D721Med (cell line): ENCODE measurements at regions not wholly inside any gene's neighbourhood (a gene's known extent, or its start where the extent isn't known, plus 50 kb on each side); places are given as distances from the start of the nearest gene placed in this dataset.

ENCODE experiments used
- DNase-seq: peaks from one replicate; pipeline ENCODE4 v3.0.0; 2011; ENCODE audit warnings: low spot score; ENCODE audit not compliant: insufficient read length
- FAIRE-seq: peaks from 2 replicates; lab custom pipeline; 2011; peaks lifted over from hg19 to GRCh38; lab: Jason Lieb, UNC
- CTCF ChIP-seq: IDR thresholded peaks from 2 replicates; pipeline ENCODE4 v1.5.1; 2012; ENCODE audit warnings: mild to moderate bottlenecking, control low read depth; ENCODE audit not compliant: insufficient read depth; ENCODE audit errors: missing control alignments

GRCh38 chr4:3349116-3349515 lies 56.3 kb downstream of the RGS12 start:
- FAIRE-seq = no peak
- DNase-seq = no peak
- TF ChIP-seq CTCF = no peak

GRCh38 chr4:3351997-3352396 lies 59.2 kb downstream of the RGS12 start:
- TF ChIP-seq CTCF = no peak
- DNase-seq = no peak
- FAIRE-seq = no peak

- TF ChIP-seq CTCF = no peak
- no peak for DNase-seq
- FAIRE-seq = no peak
Measured at GRCh38 chr4:3352505-3352904, 59.7 kb downstream of the RGS12 start.

GRCh38 chr4:3352941-3353594 lies 60.2 kb downstream of the RGS12 start:
- no peak for TF ChIP-seq CTCF
- no peak for FAIRE-seq

GRCh38 chr4:3353752-3354454 lies 61.1 kb downstream of the RGS12 start:
- TF ChIP-seq CTCF = no peak
- no peak for FAIRE-seq
- DNase-seq = no peak

More at GRCh38 chr4:3352941-3353594, 60.2 kb downstream of the RGS12 start:
- no peak for DNase-seq

- no peak for TF ChIP-seq CTCF
- no peak for FAIRE-seq
- DNase-seq = no peak
Measured at GRCh38 chr4:3354455-3354811, 61.6 kb downstream of the RGS12 start.

- TF ChIP-seq CTCF = no peak
- no peak for FAIRE-seq
Measured at GRCh38 chr4:3355266-3355748, 62.5 kb downstream of the RGS12 start.

More at GRCh38 chr4:3355266-3355748, 62.5 kb downstream of the RGS12 start:
- no peak for DNase-seq
